ENCODE measurements at regions not wholly inside any gene's neighbourhood (a gene's known extent, or its start where the extent isn't known, plus 50 kb on each side); places are given as distances from the start of the nearest gene placed in this dataset.

- TF ChIP-seq, protein P1, sequence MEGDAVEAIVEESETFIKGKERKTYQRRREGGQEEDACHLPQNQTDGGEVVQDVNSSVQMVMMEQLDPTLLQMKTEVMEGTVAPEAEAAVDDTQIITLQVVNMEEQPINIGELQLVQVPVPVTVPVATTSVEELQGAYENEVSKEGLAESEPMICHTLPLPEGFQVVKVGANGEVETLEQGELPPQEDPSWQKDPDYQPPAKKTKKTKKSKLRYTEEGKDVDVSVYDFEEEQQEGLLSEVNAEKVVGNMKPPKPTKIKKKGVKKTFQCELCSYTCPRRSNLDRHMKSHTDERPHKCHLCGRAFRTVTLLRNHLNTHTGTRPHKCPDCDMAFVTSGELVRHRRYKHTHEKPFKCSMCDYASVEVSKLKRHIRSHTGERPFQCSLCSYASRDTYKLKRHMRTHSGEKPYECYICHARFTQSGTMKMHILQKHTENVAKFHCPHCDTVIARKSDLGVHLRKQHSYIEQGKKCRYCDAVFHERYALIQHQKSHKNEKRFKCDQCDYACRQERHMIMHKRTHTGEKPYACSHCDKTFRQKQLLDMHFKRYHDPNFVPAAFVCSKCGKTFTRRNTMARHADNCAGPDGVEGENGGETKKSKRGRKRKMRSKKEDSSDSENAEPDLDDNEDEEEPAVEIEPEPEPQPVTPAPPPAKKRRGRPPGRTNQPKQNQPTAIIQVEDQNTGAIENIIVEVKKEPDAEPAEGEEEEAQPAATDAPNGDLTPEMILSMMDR (IDR thresholded peaks at IDR 0.05): no peak
- no peak for TF ChIP-seq EZH2 (IDR thresholded peaks at IDR 0.05)
Measured at GRCh38 chr14:34211732-34212131, 250.3 kb downstream of the SPTSSA start.
